DOHH2 (cell line): ENCODE measurements at regions not wholly inside any gene's neighbourhood (a gene's known extent, or its start where the extent isn't known, plus 50 kb on each side); places are given as distances from the start of the nearest gene placed in this dataset.

Experiments
- CTCF ChIP-seq: fragments of 200-600 bp; sonication (generic); IDR thresholded peaks from one replicate; pipeline ENCODE4 v1.5.1; 2014; ENCODE audit warnings: antibody characterized with exemption, mild to moderate bottlenecking, low read depth, low read length; ENCODE audit not compliant: poor library complexity, severe bottlenecking
- EZH2phosphoT487 ChIP-seq: fragments of 200-600 bp; sonication (generic); IDR thresholded peaks from 2 replicates; pipeline ENCODE4 v1.6.1; 2017; ENCODE audit warnings: borderline replicate concordance, mild to moderate bottlenecking, antibody characterized with exemption, low read length, moderate library complexity, mixed read lengths

- TF ChIP-seq CTCF = no peak
- TF ChIP-seq EZH2phosphoT487 = no peak
Observed at GRCh38 chr12:125393569-125393968, 328.3 kb downstream of the AACS start.
